HL-60/S4 treated with phorbol 12-myristate 13-acetate at 8.2 ng/mL for 4 days and 3 days (cell line): ENCODE measurements at regions not wholly inside any gene's neighbourhood (a gene's known extent, or its start where the extent isn't known, plus 50 kb on each side); places are given as distances from the start of the nearest gene placed in this dataset.
"Not testable (repeated sequence)": the region's sequence is repeated elsewhere in the genome, so short reads cannot be mapped to it uniquely, and the experiment has no call there.

Experiments
- in situ Hi-C: fragments of 300-500 bp; cut with MboI; formaldehyde crosslinking; loops from 2 replicates; pipeline ENCODE4 v1.15.0; 2022; ENCODE audit warnings: low sequenced_read_pairs

GRCh38 chr6:170006071-170006899, 254.9 kb downstream of the ERMARD start:
- in situ Hi-C loops: no loop called here

- in situ Hi-C loops: no loop called here
These were observed 254.2 kb downstream of the ERMARD start for GRCh38 chr6:170005665-170006064.

DNA sequence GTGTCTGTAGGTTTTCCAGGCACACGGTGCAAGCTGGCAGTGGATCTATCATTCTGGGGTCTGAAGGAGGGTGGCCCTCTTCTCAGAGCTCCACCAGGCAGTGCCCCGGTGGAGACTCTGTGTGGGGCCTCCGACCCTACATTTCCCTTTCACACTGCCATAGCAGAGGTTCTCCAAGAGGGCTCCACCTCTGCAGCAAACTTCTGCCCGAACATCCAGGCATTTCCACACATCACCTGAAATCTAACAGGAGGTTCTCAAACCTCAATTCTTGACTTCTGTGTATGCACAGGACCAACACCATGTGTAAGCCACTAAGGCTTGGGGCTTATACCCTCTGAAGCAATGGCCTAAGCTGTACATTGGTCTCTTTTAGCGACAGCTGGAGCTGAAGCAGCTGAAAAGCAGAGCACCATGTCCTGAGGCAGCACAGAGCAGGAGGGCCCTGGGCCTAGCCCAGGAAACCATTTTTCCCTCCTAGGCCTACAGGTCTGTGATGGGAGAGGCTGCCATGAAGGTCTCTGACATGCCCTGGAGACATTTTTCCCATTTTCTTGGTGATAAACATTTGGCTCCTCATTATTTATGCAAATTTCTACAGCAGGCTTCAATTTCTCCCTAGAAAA, 253.3 kb downstream of the ERMARD start:
- in situ Hi-C loops: no loop called here

- in situ Hi-C loops: no loop called here
These were observed 252.2 kb downstream of the ERMARD start for GRCh38 chr6:170003451-170004160.

- in situ Hi-C loops: no loop called here
These were observed 251.6 kb downstream of the ERMARD start for GRCh38 chr6:170003027-170003426.

GRCh38 chr6:170001782-170002181, 250.4 kb downstream of the ERMARD start:
- in situ Hi-C loops: not testable (repeated sequence)

GRCh38 chr6:170000071-170000843, 248.8 kb downstream of the ERMARD start:
- in situ Hi-C loops: no loop called here

GRCh38 chr6:169999367-169999766, 247.9 kb downstream of the ERMARD start:
- in situ Hi-C loops: no loop called here

GRCh38 chr6:169998457-169998856, 247.0 kb downstream of the ERMARD start:
- in situ Hi-C loops: no loop called here

- in situ Hi-C loops: no loop called here
These were observed 246.5 kb downstream of the ERMARD start for GRCh38 chr6:169997930-169998218.

DNA sequence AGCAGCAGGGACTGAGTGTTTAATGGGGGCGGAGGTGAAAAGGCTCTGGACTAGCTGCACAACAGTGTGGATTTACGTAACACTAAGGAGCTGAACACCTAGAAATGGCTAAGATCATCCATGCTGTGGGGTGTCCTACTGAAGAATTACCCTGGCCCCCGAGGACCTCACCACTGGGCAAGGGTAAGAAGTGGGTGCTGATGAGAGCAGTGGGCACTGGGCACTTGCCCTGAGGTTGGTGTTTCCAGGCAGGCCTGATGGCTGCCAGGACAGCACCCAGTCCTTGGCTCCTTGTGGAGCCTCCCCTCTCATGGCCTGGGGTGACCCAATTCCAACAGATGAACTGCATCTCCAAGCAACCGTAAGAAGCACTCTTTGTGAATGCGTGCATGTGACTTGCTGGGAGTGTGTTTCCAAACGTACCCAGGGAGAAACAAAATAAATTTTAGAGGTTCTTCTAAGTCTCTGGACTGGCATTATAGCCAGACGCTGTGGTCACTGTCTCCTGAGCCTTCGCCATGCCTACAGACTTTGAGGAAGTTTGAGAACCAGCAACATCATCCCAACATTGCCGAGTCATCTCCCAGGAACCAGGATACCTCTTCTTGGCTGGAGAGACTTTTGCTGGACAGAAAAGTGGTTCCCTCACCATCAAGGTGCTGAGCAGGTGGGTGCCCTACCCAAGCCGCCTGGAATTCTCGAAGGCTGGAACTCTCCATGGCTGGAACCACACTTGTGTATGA, 245.9 kb downstream of the ERMARD start:
- in situ Hi-C loops: no loop called here

GRCh38 chr6:169996378-169997051, 245.1 kb downstream of the ERMARD start:
- in situ Hi-C loops: no loop called here

DNA sequence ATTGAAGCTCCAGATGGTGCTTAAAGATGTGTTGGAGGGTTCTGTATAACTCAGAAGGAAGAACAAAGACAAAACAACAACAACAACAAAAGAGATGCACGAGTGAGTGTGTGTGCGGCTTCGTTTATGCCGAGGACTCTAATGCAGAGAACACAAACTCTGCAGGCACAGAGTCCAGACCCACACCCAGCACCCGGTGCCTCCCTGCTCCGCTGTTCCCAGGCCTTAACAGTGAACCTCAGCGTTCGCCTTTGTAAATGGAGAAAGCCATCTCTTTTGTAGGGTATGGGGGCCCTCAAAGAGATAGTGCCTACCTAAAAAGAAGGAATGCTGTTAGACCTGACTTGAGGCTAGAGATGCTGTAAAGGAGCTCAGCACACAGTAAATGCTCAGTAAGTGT, 243.3 kb downstream of the ERMARD start:
- in situ Hi-C loops: no loop called here

GRCh38 chr6:169993861-169994481, 242.5 kb downstream of the ERMARD start:
- in situ Hi-C loops: no loop called here

- in situ Hi-C loops: no loop called here
These were observed 240.5 kb downstream of the ERMARD start for GRCh38 chr6:169991913-169992312.

DNA sequence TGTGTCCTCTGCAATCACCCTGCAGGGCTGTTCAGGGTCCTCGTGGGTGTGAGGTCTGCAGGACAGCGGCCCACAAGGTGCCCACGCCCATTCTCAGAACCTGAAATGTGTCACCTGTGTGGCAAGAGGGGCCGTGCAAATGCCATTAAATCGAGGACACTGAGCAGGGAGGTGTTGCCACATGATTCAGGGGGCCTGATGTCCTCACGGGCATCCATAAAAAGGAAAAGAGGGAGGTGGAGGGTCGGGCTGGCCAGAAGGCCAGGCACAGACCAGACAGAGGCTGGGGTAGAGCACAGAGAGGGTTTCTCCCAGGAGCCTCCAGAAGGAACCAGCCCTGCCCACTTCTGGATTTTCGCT, 239.6 kb downstream of the ERMARD start:
- in situ Hi-C loops: no loop called here

GRCh38 chr6:169990095-169991030, 238.9 kb downstream of the ERMARD start:
- in situ Hi-C loops: no loop called here

- in situ Hi-C loops: no loop called here
These were observed 238.2 kb downstream of the ERMARD start for GRCh38 chr6:169989594-169989993.
